ENCODE measurements at regions not wholly inside any gene's neighbourhood (a gene's known extent, or its start where the extent isn't known, plus 50 kb on each side); places are given as distances from the start of the nearest gene placed in this dataset.

GRCh38 chr13:105465745-105466144, 1069.7 kb downstream of the EFNB2 start, which contains the start of gene DAOA:
- TF ChIP-seq CTCF (IDR thresholded peaks at IDR 0.05), result no peak
- TF ChIP-seq POLR2A (IDR thresholded peaks at IDR 0.05; ENCODE audit: low read depth), result no peak

Measured in esophagus muscularis mucosa (tissue), 3 donors.